ENCODE measurements at regions not wholly inside any gene's neighbourhood (a gene's known extent, or its start where the extent isn't known, plus 50 kb on each side); places are given as distances from the start of the nearest gene placed in this dataset.

DNA sequence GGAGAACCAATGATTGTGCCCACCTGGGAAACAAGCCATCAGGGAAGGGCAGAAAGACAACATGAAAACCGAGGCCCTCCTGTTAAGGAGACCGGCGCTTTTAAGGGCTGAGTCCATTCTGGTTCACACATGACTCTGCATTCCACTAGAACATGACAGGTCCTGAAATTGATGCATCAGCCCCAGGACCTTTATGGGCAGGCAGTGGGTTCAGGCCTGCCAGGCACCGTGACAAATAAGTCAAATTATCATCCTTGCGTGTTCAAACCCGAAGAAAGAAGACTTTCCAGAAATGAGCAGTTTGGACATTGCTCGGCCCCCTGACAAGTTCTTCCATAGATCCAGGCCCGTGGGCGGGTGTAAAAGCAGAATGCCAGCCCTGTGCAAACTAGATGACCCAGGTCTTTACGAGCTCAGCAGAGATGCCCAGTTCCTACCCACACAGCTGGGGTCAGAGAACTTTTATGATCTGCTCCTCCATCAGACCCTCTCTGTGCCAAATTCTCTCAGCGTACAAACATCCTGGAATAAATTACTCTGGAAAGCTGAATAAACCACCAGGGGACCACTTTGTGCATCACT, 295.5 kb upstream of the WWC1 start:
- no CpG with 5 or more reads among the region's 11 CpGs for WGBS (ENCODE audit: extremely low coverage, insufficient coverage, insufficient read length)
- no peaks in the 10 kb centered on the region for H3K4me1 ChIP-seq (ENCODE audit: control insufficient read depth in 1 of 2, insufficient read depth in 2 of 2, low read length in 2 of 2)
- DNase-seq: no peak

GRCh38 chr5:167998148-167998767, 293.2 kb upstream of the WWC1 start:
- Histone ChIP-seq H3K4me3 (ENCODE audit: low read depth, low read length) (no peak overlapping the region), H3K4me2 (ENCODE audit: low read length) (no peak overlapping the region), H2AFZ (ENCODE audit: insufficient read depth, low read length, poor library complexity) (no peak overlapping the region), H3K23ac (ENCODE audit: low read length) (no peak overlapping the region), H2BK120ac (ENCODE audit: insufficient read depth, low read length, poor library complexity) (no peak overlapping the region), H3K4ac (ENCODE audit: low read depth, low read length) (no peak overlapping the region), H4K12ac (ENCODE audit: low read depth, low read length) (no peak overlapping the region), H3K27ac (ENCODE audit: low read depth, low read length) (no peak overlapping the region), H4K8ac (ENCODE audit: low read depth, low read length) (no peak overlapping the region), H4K91ac (ENCODE audit: low read depth, low read length) (no peak overlapping the region), H3K27me3 (ENCODE audit: insufficient read depth, low read length) (no peaks in the 10 kb centered on the region), H2BK5ac (ENCODE audit: low read depth, low read length, poor library complexity) (no peak overlapping the region), H3K9me3 (ENCODE audit: insufficient read depth, low read depth, low read length) (no peaks in the 10 kb centered on the region), H2AK5ac (ENCODE audit: low read length) (no peak overlapping the region), H3K79me2 (ENCODE audit: control insufficient read depth, insufficient read depth, low read length, poor library complexity) (no peaks in the 10 kb centered on the region), H2BK12ac (ENCODE audit: low read length) (no peak overlapping the region), H3K79me1 (ENCODE audit: low read length) (no peaks in the 10 kb centered on the region), H3K9ac (ENCODE audit: low read length) (no peak overlapping the region), H3K18ac (ENCODE audit: low read length) (no peak overlapping the region), H3K4me1 (ENCODE audit: control insufficient read depth in 1 of 2, insufficient read depth in 2 of 2, low read length in 2 of 2) (no peaks in the 10 kb centered on the region), H3K14ac (ENCODE audit: low read length) (no peak overlapping the region), H3K36me3 (ENCODE audit: control insufficient read depth in 1 of 2, insufficient read depth in 2 of 2, low read length in 2 of 2) (no peaks in the 10 kb centered on the region)
- no peak for DNase-seq
- WGBS (ENCODE audit: extremely low coverage, insufficient coverage, insufficient read length): no CpG with 5 or more reads among the region's 6 CpGs

More for the DNA sequence above, 295.5 kb upstream of the WWC1 start:
- Histone ChIP-seq H3K79me2 (ENCODE audit: control insufficient read depth, insufficient read depth, low read length, poor library complexity) (no peaks in the 10 kb centered on the region), H2BK5ac (ENCODE audit: low read depth, low read length, poor library complexity) (no peak overlapping the region), H3K4me2 (ENCODE audit: low read length) (no peak overlapping the region), H4K8ac (ENCODE audit: low read depth, low read length) (no peak overlapping the region), H3K18ac (ENCODE audit: low read length) (no peak overlapping the region), H3K4me3 (ENCODE audit: low read depth, low read length) (no peak overlapping the region), H2AFZ (ENCODE audit: insufficient read depth, low read length, poor library complexity) (no peak overlapping the region), H3K4ac (ENCODE audit: low read depth, low read length) (no peak overlapping the region), H2AK5ac (ENCODE audit: low read length) (no peak overlapping the region), H3K27me3 (ENCODE audit: insufficient read depth, low read length) (no peaks in the 10 kb centered on the region), H2BK120ac (ENCODE audit: insufficient read depth, low read length, poor library complexity) (no peak overlapping the region), H3K36me3 (ENCODE audit: control insufficient read depth in 1 of 2, insufficient read depth in 2 of 2, low read length in 2 of 2) (no peaks in the 10 kb centered on the region), H3K9ac (ENCODE audit: low read length) (no peak overlapping the region), H4K12ac (ENCODE audit: low read depth, low read length) (no peak overlapping the region), H4K91ac (ENCODE audit: low read depth, low read length) (no peak overlapping the region), H2BK12ac (ENCODE audit: low read length) (no peak overlapping the region), H3K79me1 (ENCODE audit: low read length) (no peaks in the 10 kb centered on the region), H3K9me3 (ENCODE audit: insufficient read depth, low read depth, low read length) (no peaks in the 10 kb centered on the region), H3K27ac (ENCODE audit: low read depth, low read length) (no peak overlapping the region), H3K14ac (ENCODE audit: low read length) (no peak overlapping the region), H3K23ac (ENCODE audit: low read length) (no peak overlapping the region)

DNA sequence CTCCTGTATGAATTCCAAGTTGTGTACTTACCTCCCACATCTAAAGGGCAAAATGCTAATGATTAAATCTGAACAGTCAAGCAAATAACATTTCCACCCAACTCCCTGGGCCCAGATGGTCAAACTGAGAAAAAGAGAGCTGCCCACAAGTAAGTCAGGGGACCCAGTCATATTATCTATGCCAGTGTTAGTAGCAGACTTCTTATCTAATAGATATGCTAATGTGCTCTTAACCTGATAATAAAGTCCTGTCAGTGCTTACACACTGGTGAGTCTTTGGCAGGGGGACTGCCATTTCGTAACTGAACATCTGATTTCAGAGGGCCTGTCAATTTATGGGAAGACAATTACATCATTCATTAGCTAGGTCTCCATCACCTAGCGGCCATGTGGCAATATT, 292.3 kb upstream of the WWC1 start:
- no peaks in the 10 kb centered on the region for H3K79me2 ChIP-seq (ENCODE audit: control insufficient read depth, insufficient read depth, low read length, poor library complexity)
- no peaks in the 10 kb centered on the region for H3K79me1 ChIP-seq (ENCODE audit: low read length)
- no peaks in the 10 kb centered on the region for H3K27me3 ChIP-seq (ENCODE audit: insufficient read depth, low read length)
- H3K36me3 ChIP-seq (ENCODE audit: control insufficient read depth in 1 of 2, insufficient read depth in 2 of 2, low read length in 2 of 2): no peaks in the 10 kb centered on the region
- no peak overlapping the region for H3K4me2 ChIP-seq (ENCODE audit: low read length)
- no peaks in the 10 kb centered on the region for H3K4me1 ChIP-seq (ENCODE audit: control insufficient read depth in 1 of 2, insufficient read depth in 2 of 2, low read length in 2 of 2)
- H4K8ac ChIP-seq (ENCODE audit: low read depth, low read length): no peak overlapping the region
- H2AK5ac ChIP-seq (ENCODE audit: low read length): no peak overlapping the region
- H3K4me3 ChIP-seq (ENCODE audit: low read depth, low read length): no peak overlapping the region
- no peak overlapping the region for H4K12ac ChIP-seq (ENCODE audit: low read depth, low read length)
- H3K23ac ChIP-seq (ENCODE audit: low read length): no peak overlapping the region
- H2BK12ac ChIP-seq (ENCODE audit: low read length): no peak overlapping the region
- H3K4ac ChIP-seq (ENCODE audit: low read depth, low read length): no peak overlapping the region
- no peak overlapping the region for H3K14ac ChIP-seq (ENCODE audit: low read length)
- H2BK5ac ChIP-seq (ENCODE audit: low read depth, low read length, poor library complexity): no peak overlapping the region
- H3K9ac ChIP-seq (ENCODE audit: low read length): no peak overlapping the region
- WGBS (ENCODE audit: extremely low coverage, insufficient coverage, insufficient read length): no CpG with 5 or more reads among the region's 2 CpGs
- no peak for DNase-seq
- no peak overlapping the region for H2AFZ ChIP-seq (ENCODE audit: insufficient read depth, low read length, poor library complexity)
- H3K18ac ChIP-seq (ENCODE audit: low read length): no peak overlapping the region
- H4K91ac ChIP-seq (ENCODE audit: low read depth, low read length): no peak overlapping the region
- no peaks in the 10 kb centered on the region for H3K9me3 ChIP-seq (ENCODE audit: insufficient read depth, low read depth, low read length)
- no peak overlapping the region for H2BK120ac ChIP-seq (ENCODE audit: insufficient read depth, low read length, poor library complexity)
- H3K27ac ChIP-seq (ENCODE audit: low read depth, low read length): no peak overlapping the region

- Histone ChIP-seq H3K27ac (ENCODE audit: low read depth, low read length) (no peak overlapping the region), H2AFZ (ENCODE audit: insufficient read depth, low read length, poor library complexity) (no peak overlapping the region), H3K14ac (ENCODE audit: low read length) (no peak overlapping the region), H3K4me2 (ENCODE audit: low read length) (no peak overlapping the region), H2BK120ac (ENCODE audit: insufficient read depth, low read length, poor library complexity) (no peak overlapping the region), H3K79me1 (ENCODE audit: low read length) (no peaks in the 10 kb centered on the region), H4K12ac (ENCODE audit: low read depth, low read length) (no peak overlapping the region), H3K4me3 (ENCODE audit: low read depth, low read length) (no peak overlapping the region), H2BK5ac (ENCODE audit: low read depth, low read length, poor library complexity) (no peak overlapping the region), H3K4ac (ENCODE audit: low read depth, low read length) (no peak overlapping the region), H3K23ac (ENCODE audit: low read length) (no peak overlapping the region), H3K9me3 (ENCODE audit: insufficient read depth, low read depth, low read length) (no peaks in the 10 kb centered on the region), H3K4me1 (ENCODE audit: control insufficient read depth in 1 of 2, insufficient read depth in 2 of 2, low read length in 2 of 2) (no peaks in the 10 kb centered on the region), H2AK5ac (ENCODE audit: low read length) (no peak overlapping the region), H4K8ac (ENCODE audit: low read depth, low read length) (no peak overlapping the region), H3K9ac (ENCODE audit: low read length) (no peak overlapping the region), H3K27me3 (ENCODE audit: insufficient read depth, low read length) (no peaks in the 10 kb centered on the region), H2BK12ac (ENCODE audit: low read length) (no peak overlapping the region), H3K36me3 (ENCODE audit: control insufficient read depth in 1 of 2, insufficient read depth in 2 of 2, low read length in 2 of 2) (no peaks in the 10 kb centered on the region), H4K91ac (ENCODE audit: low read depth, low read length) (no peak overlapping the region), H3K18ac (ENCODE audit: low read length) (no peak overlapping the region), H3K79me2 (ENCODE audit: control insufficient read depth, insufficient read depth, low read length, poor library complexity) (no peaks in the 10 kb centered on the region)
- DNase-seq: no peak
- no CpG with 5 or more reads among the region's 2 CpGs for WGBS (ENCODE audit: extremely low coverage, insufficient coverage, insufficient read length)
These were observed 290.1 kb upstream of the WWC1 start for GRCh38 chr5:168001318-168001717.

Measured in trophoblast cell (in vitro differentiated cells and primary cell).